OCI-LY7 (cell line): ENCODE measurements at regions not wholly inside any gene's neighbourhood (a gene's known extent, or its start where the extent isn't known, plus 50 kb on each side); places are given as distances from the start of the nearest gene placed in this dataset.

Experiments
- CTCF ChIP-seq: fragments of 200-600 bp; sonication (generic); conservative IDR thresholded peaks from 2 replicates; pipeline ENCODE4 v1.5.1; 2014; ENCODE audit warnings: mild to moderate bottlenecking, antibody characterized with exemption, low read length, moderate library complexity, mixed read lengths
- EZH2phosphoT487 ChIP-seq: fragments of 200-600 bp; sonication (generic); IDR thresholded peaks from 2 replicates; pipeline ENCODE4 v1.6.1; 2018; ENCODE audit warnings: low read depth, borderline replicate concordance, mild to moderate bottlenecking, mixed run types, antibody characterized with exemption, low read length, moderate library complexity, mixed read lengths

GRCh38 chr17:61537264-61537771, 53.7 kb downstream of the NACA2 start:
- no peak for TF ChIP-seq CTCF
- TF ChIP-seq EZH2phosphoT487: no peak
